ENCODE measurements at regions not wholly inside any gene's neighbourhood (a gene's known extent, or its start where the extent isn't known, plus 50 kb on each side); places are given as distances from the start of the nearest gene placed in this dataset.

DNA sequence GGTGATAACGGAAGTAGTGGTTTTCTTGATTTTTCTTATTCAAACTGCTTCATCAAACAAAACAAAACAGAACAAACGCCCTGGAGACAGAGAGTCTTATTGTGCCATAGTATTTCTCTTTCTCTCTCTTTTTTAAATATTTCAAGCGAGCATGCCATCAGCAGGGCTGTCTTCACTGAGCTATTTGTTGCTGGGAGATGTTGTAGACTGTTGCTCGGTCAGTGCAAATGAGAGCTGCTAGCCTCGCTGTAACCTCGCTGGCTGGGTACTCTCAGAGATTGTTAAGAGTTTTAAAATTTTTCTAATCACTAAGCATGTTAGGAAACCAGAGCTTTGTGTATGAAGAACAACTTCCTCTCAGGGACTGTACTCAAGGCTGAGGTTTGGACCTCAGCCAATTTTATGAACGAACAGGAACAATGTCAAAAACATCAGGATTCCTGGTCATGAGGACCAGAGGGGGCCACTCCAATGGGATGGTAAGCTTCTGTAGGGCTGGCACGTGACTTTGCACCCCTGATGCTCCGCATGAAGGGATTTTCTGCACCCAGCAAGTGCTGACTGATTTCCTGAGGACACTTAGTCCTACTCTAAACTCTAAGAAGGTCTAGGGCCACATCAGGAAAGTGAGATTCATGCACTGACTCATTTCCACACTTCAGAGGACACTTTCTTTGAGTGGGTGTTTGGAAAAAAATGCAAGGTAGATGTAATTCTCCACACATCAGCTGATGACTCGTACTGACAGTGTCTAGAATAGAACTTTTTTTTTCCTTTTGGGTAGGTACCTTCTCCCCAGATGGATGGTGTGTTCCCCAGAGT, 59.8 kb upstream of the IL1R1 start:
- no peaks in the 10 kb centered on the region for H3K27me3 ChIP-seq
- peak overlapping the region in 1 of 2 donors; percentile 23 for H3K27ac ChIP-seq
- no peak for TF ChIP-seq POLR2A (IDR thresholded peaks at IDR 0.05)
- TF ChIP-seq, protein P1, sequence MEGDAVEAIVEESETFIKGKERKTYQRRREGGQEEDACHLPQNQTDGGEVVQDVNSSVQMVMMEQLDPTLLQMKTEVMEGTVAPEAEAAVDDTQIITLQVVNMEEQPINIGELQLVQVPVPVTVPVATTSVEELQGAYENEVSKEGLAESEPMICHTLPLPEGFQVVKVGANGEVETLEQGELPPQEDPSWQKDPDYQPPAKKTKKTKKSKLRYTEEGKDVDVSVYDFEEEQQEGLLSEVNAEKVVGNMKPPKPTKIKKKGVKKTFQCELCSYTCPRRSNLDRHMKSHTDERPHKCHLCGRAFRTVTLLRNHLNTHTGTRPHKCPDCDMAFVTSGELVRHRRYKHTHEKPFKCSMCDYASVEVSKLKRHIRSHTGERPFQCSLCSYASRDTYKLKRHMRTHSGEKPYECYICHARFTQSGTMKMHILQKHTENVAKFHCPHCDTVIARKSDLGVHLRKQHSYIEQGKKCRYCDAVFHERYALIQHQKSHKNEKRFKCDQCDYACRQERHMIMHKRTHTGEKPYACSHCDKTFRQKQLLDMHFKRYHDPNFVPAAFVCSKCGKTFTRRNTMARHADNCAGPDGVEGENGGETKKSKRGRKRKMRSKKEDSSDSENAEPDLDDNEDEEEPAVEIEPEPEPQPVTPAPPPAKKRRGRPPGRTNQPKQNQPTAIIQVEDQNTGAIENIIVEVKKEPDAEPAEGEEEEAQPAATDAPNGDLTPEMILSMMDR (IDR thresholded peaks at IDR 0.05), result no peak
- peaks cover 6% of the 10 kb centered on the region for H3K4me1 ChIP-seq
- 46 to 49% methylated on average over 10 of the region's 10 CpGs for WGBS, 2 donors
- intact Hi-C loops (cut with DNase I; ENCODE audit: low total_unique reads), result no loop called here
- H3K36me3 ChIP-seq (ENCODE audit: low read depth, missing control alignments), result no peaks in the 10 kb centered on the region
- H3K4me3 ChIP-seq, result no peak overlapping the region
- DNase-seq, result peak; percentile 45
- H3K9me3 ChIP-seq, result no peaks in the 10 kb centered on the region

DNA sequence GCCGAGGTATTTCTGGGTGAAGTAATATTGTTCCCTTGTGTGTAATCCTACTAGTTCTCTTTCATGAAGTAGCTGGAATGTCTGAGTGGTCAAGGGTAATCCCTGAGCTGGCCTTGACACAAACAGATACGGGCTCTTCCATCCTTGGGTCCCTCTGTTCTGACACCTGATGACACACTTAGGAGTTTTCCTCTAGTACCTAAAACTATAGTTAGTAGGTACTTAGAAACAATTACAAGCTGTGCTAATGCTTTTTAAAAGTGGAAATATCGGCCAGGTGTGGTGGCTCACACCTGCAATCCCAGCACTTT, 59.2 kb upstream of the IL1R1 start:
- Histone ChIP-seq H3K27me3 (no peaks in the 10 kb centered on the region), H3K36me3 (ENCODE audit: low read depth, missing control alignments) (no peaks in the 10 kb centered on the region), H3K9me3 (no peaks in the 10 kb centered on the region), H3K4me1 (peaks cover 6% of the 10 kb centered on the region), H3K27ac (peak overlapping the region in 1 of 2 donors; percentile 23), H3K4me3 (no peak overlapping the region)
- WGBS, 2 donors, result 79 to 85% methylated on average over 3 of the region's 3 CpGs
- intact Hi-C loops (cut with DNase I; ENCODE audit: low total_unique reads), result no loop called here
- TF ChIP-seq POLR2A (IDR thresholded peaks at IDR 0.05), result no peak
- TF ChIP-seq, protein P1 (IDR thresholded peaks at IDR 0.05), result no peak
- no peak for DNase-seq

DNA sequence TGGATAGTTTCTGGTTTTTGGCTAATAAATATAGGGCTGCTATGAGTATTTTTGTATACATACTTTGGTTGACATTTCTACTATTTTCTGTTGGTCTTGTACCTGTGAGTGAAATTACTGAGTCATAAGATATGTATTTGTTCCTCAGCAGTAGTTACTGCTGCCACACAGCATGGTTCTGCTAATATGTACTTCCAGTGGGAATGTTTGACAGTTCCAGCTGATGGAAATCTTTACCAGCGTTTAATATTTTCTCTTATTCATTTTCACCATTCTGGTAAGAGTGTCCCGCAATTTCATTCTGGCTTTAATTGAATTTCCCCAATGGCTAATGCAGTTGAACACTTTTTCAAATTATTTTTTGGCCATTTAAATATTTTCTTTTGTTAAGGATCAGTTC, 57.9 kb upstream of the IL1R1 start:
- no peaks in the 10 kb centered on the region for H3K9me3 ChIP-seq
- no peaks in the 10 kb centered on the region for H3K27me3 ChIP-seq
- no peak overlapping the region for H3K4me3 ChIP-seq
- no peak for TF ChIP-seq POLR2A (IDR thresholded peaks at IDR 0.05)
- TF ChIP-seq, protein P1 (IDR thresholded peaks at IDR 0.05), result no peak
- no peaks in the 10 kb centered on the region for H3K36me3 ChIP-seq (ENCODE audit: low read depth, missing control alignments)
- 69 to 72% methylated on average over 2 of the region's 2 CpGs for WGBS, 2 donors
- peaks cover 6% of the 10 kb centered on the region for H3K4me1 ChIP-seq
- DNase-seq, result no peak
- intact Hi-C loops (cut with DNase I; ENCODE audit: low total_unique reads), result no loop called here
- H3K27ac ChIP-seq, result no peak overlapping the region

DNA sequence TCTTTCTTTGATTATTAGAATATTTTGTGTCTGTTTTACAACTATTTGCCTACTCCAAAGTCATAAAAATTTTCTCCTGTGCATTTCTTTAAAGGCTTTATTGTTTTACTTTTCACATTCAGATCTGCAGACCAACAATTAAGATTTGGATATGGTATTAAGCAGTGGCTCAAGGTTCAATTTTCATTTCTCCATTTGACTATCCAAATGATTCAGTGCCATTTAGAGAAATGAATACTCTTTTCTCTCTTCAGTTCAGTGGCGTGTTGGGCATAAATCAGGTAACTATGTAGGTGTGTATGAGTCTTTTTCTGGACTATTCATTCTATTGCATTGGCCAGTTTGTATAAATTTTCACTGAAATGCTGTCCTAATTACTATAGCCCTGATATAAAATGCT, 57.3 kb upstream of the IL1R1 start:
- no peaks in the 10 kb centered on the region for H3K9me3 ChIP-seq
- WGBS, 2 donors, result 78 to 97% methylated on average over 1 of the region's 1 CpG
- H3K36me3 ChIP-seq (ENCODE audit: low read depth, missing control alignments), result no peaks in the 10 kb centered on the region
- no peak for DNase-seq
- intact Hi-C loops (cut with DNase I; ENCODE audit: low total_unique reads), result no loop called here
- H3K27ac ChIP-seq, result no peak overlapping the region
- H3K4me1 ChIP-seq, result peaks cover 6% of the 10 kb centered on the region
- H3K27me3 ChIP-seq, result no peaks in the 10 kb centered on the region
- no peak for TF ChIP-seq POLR2A (IDR thresholded peaks at IDR 0.05)
- TF ChIP-seq, protein P1 (IDR thresholded peaks at IDR 0.05), result no peak
- no peak overlapping the region for H3K4me3 ChIP-seq
